Activated naive CD8-positive, alpha-beta T cell treated with anti-CD3 and anti-CD28 coated beads, Interleukin-2, amount 10 ng/mL, durations not matched to agents 7 days and 5 days (primary cell): ENCODE measurements at regions not wholly inside any gene's neighbourhood (a gene's known extent, or its start where the extent isn't known, plus 50 kb on each side); places are given as distances from the start of the nearest gene placed in this dataset.

Experiments
- ATAC-seq: fragments of 150-1000 bp; cut with Tn5 transposase; one replicate; pipeline ENCODE4 v1.10.0; 2021; ENCODE audit warnings: low read depth, moderate library complexity
- POLR2A ChIA-PET: fragments of 350-600 bp; sonication (Branson Sonifier 250); formaldehyde crosslinking; loops from one replicate; lab custom pipeline; 2021; ENCODE audit warnings: antibody characterized with exemption; lab: Charles Lee
- DNase-seq: peaks from one replicate; pipeline ENCODE4 v3.0.0; 2021
- H3K27ac Mint-ChIP-seq: one replicate; pipeline ENCODE4 v1.8.0; 2022; ENCODE audit warnings: mild to moderate bottlenecking, mixed read lengths
- H3K27me3 Mint-ChIP-seq: one replicate; pipeline ENCODE4 v1.8.0; 2022; ENCODE audit warnings: mild to moderate bottlenecking, moderate library complexity, mixed read lengths
- H3K36me3 Mint-ChIP-seq: one replicate; pipeline ENCODE4 v1.8.0; 2021; ENCODE audit warnings: mild to moderate bottlenecking, mixed read lengths
- H3K4me1 Mint-ChIP-seq: one replicate; pipeline ENCODE4 v1.8.0; 2021; ENCODE audit warnings: mixed read lengths
- H3K4me3 Mint-ChIP-seq: one replicate; pipeline ENCODE4 v1.8.0; 2022; ENCODE audit warnings: mild to moderate bottlenecking, moderate library complexity, mixed read lengths
- H3K9me3 Mint-ChIP-seq: one replicate; pipeline ENCODE4 v1.8.0; 2021; ENCODE audit warnings: mixed read lengths

- Mint-ChIP-seq H3K9me3 (peaks cover 3% of the 10 kb centered on the region), H3K36me3 (no peaks in the 10 kb centered on the region), H3K27me3 (no peaks in the 10 kb centered on the region), H3K4me1 (no peaks in the 10 kb centered on the region), H3K4me3 (no peak overlapping the region), H3K27ac (no peak overlapping the region)
- DNase-seq: no peak
- POLR2A ChIA-PET: no interaction called here
- no peak for ATAC-seq
Observed at GRCh38 chr3:76687019-76687418, 352.9 kb upstream of the ROBO2 start.

- Mint-ChIP-seq H3K27me3 (no peaks in the 10 kb centered on the region), H3K4me3 (no peak overlapping the region), H3K36me3 (no peaks in the 10 kb centered on the region), H3K9me3 (peaks cover 3% of the 10 kb centered on the region), H3K27ac (no peak overlapping the region), H3K4me1 (no peaks in the 10 kb centered on the region)
- ATAC-seq (no peak), DNase-seq (no peak)
- POLR2A ChIA-PET: no interaction called here
Observed at GRCh38 chr3:76694063-76694462, 345.8 kb upstream of the ROBO2 start.

GRCh38 chr3:76698136-76698706 lies 341.7 kb upstream of the ROBO2 start:
- peaks cover 7% of the 10 kb centered on the region for H3K9me3 Mint-ChIP-seq
- no peak overlapping the region for H3K27ac Mint-ChIP-seq
- H3K4me1 Mint-ChIP-seq: no peaks in the 10 kb centered on the region
- DNase-seq: no peak
- no peaks in the 10 kb centered on the region for H3K36me3 Mint-ChIP-seq
- POLR2A ChIA-PET: no interaction called here
- H3K4me3 Mint-ChIP-seq: no peak overlapping the region
- no peak for ATAC-seq
- no peaks in the 10 kb centered on the region for H3K27me3 Mint-ChIP-seq

GRCh38 chr3:76699846-76700245 lies 340.1 kb upstream of the ROBO2 start:
- Mint-ChIP-seq H3K4me1 (no peaks in the 10 kb centered on the region), H3K27ac (no peak overlapping the region), H3K4me3 (no peak overlapping the region), H3K27me3 (no peaks in the 10 kb centered on the region), H3K9me3 (peaks cover 9% of the 10 kb centered on the region), H3K36me3 (no peaks in the 10 kb centered on the region)
- DNase-seq (no peak), ATAC-seq (no peak)
- POLR2A ChIA-PET: no interaction called here

- DNase-seq (no peak), ATAC-seq (no peak)
- Mint-ChIP-seq H3K9me3 (peaks cover 9% of the 10 kb centered on the region), H3K27ac (no peak overlapping the region), H3K4me3 (no peak overlapping the region), H3K4me1 (no peaks in the 10 kb centered on the region), H3K27me3 (no peaks in the 10 kb centered on the region), H3K36me3 (no peaks in the 10 kb centered on the region)
- POLR2A ChIA-PET: no interaction called here
Observed at GRCh38 chr3:76700323-76700722, 339.6 kb upstream of the ROBO2 start.

GRCh38 chr3:76702676-76703075 lies 337.2 kb upstream of the ROBO2 start:
- POLR2A ChIA-PET: no interaction called here
- no peaks in the 10 kb centered on the region for H3K36me3 Mint-ChIP-seq
- no peaks in the 10 kb centered on the region for H3K27me3 Mint-ChIP-seq
- no peak for DNase-seq
- peaks cover 6% of the 10 kb centered on the region for H3K9me3 Mint-ChIP-seq
- no peaks in the 10 kb centered on the region for H3K4me1 Mint-ChIP-seq
- H3K27ac Mint-ChIP-seq: no peak overlapping the region
- H3K4me3 Mint-ChIP-seq: no peak overlapping the region
- ATAC-seq: no peak

GRCh38 chr3:76715426-76715825 lies 324.5 kb upstream of the ROBO2 start:
- Mint-ChIP-seq H3K9me3 (peaks cover 3% of the 10 kb centered on the region), H3K4me3 (no peak overlapping the region), H3K27ac (no peak overlapping the region), H3K4me1 (no peaks in the 10 kb centered on the region), H3K36me3 (no peaks in the 10 kb centered on the region), H3K27me3 (no peaks in the 10 kb centered on the region)
- POLR2A ChIA-PET: no interaction called here
- no peak for ATAC-seq
- no peak for DNase-seq

- no peaks in the 10 kb centered on the region for H3K36me3 Mint-ChIP-seq
- H3K27me3 Mint-ChIP-seq: no peaks in the 10 kb centered on the region
- POLR2A ChIA-PET: no interaction called here
- H3K4me1 Mint-ChIP-seq: no peaks in the 10 kb centered on the region
- peaks cover 12% of the 10 kb centered on the region for H3K9me3 Mint-ChIP-seq
- H3K27ac Mint-ChIP-seq: no peak overlapping the region
- DNase-seq: no peak
- no peak overlapping the region for H3K4me3 Mint-ChIP-seq
- ATAC-seq: no peak
Observed at GRCh38 chr3:76723366-76723765, 316.5 kb upstream of the ROBO2 start.

GRCh38 chr3:76724075-76724474 lies 315.8 kb upstream of the ROBO2 start:
- DNase-seq (no peak), ATAC-seq (no peak)
- Mint-ChIP-seq H3K9me3 (peaks cover 12% of the 10 kb centered on the region), H3K4me3 (no peak overlapping the region), H3K27me3 (no peaks in the 10 kb centered on the region), H3K4me1 (no peaks in the 10 kb centered on the region), H3K27ac (no peak overlapping the region), H3K36me3 (no peaks in the 10 kb centered on the region)
- POLR2A ChIA-PET: no interaction called here

- no peak for ATAC-seq
- Mint-ChIP-seq H3K4me1 (no peaks in the 10 kb centered on the region), H3K4me3 (no peak overlapping the region), H3K27me3 (no peaks in the 10 kb centered on the region), H3K36me3 (no peaks in the 10 kb centered on the region), H3K27ac (no peak overlapping the region), H3K9me3 (peaks cover 12% of the 10 kb centered on the region)
- DNase-seq: no peak
- POLR2A ChIA-PET: no interaction called here
Observed at GRCh38 chr3:76724706-76725105, 315.2 kb upstream of the ROBO2 start.

- H3K36me3 Mint-ChIP-seq: no peaks in the 10 kb centered on the region
- DNase-seq (no peak), ATAC-seq (no peak)
- no peak overlapping the region for H3K4me3 Mint-ChIP-seq
- peaks cover 13% of the 10 kb centered on the region for H3K9me3 Mint-ChIP-seq
- H3K27ac Mint-ChIP-seq: no peak overlapping the region
- POLR2A ChIA-PET: no interaction called here
- no peaks in the 10 kb centered on the region for H3K27me3 Mint-ChIP-seq
- no peaks in the 10 kb centered on the region for H3K4me1 Mint-ChIP-seq
Observed at GRCh38 chr3:76726034-76726433, 313.9 kb upstream of the ROBO2 start.

- H3K27me3 Mint-ChIP-seq: no peaks in the 10 kb centered on the region
- no peak for ATAC-seq
- no peaks in the 10 kb centered on the region for H3K4me1 Mint-ChIP-seq
- H3K9me3 Mint-ChIP-seq: peaks cover 10% of the 10 kb centered on the region
- no peak overlapping the region for H3K27ac Mint-ChIP-seq
- no peaks in the 10 kb centered on the region for H3K36me3 Mint-ChIP-seq
- POLR2A ChIA-PET: no interaction called here
- H3K4me3 Mint-ChIP-seq: no peak overlapping the region
- DNase-seq: no peak
Observed at GRCh38 chr3:76728426-76728825, 311.5 kb upstream of the ROBO2 start.

- H3K4me3 Mint-ChIP-seq: no peak overlapping the region
- POLR2A ChIA-PET: no interaction called here
- H3K27ac Mint-ChIP-seq: no peak overlapping the region
- peaks cover 5% of the 10 kb centered on the region for H3K9me3 Mint-ChIP-seq
- no peaks in the 10 kb centered on the region for H3K27me3 Mint-ChIP-seq
- no peak for ATAC-seq
- no peak for DNase-seq
- no peaks in the 10 kb centered on the region for H3K36me3 Mint-ChIP-seq
- H3K4me1 Mint-ChIP-seq: no peaks in the 10 kb centered on the region
Observed at GRCh38 chr3:76731471-76731870, 308.4 kb upstream of the ROBO2 start.

- no peak overlapping the region for H3K4me3 Mint-ChIP-seq
- H3K27ac Mint-ChIP-seq: no peak overlapping the region
- ATAC-seq (no peak), DNase-seq (no peak)
- POLR2A ChIA-PET: no interaction called here
- no peaks in the 10 kb centered on the region for H3K36me3 Mint-ChIP-seq
- no peaks in the 10 kb centered on the region for H3K4me1 Mint-ChIP-seq
- no peaks in the 10 kb centered on the region for H3K27me3 Mint-ChIP-seq
- H3K9me3 Mint-ChIP-seq: peaks cover 3% of the 10 kb centered on the region
Observed at GRCh38 chr3:76733073-76733759, 306.7 kb upstream of the ROBO2 start.
